Left renal pelvis (tissue), 4 donors: ENCODE measurements at regions not wholly inside any gene's neighbourhood (a gene's known extent, or its start where the extent isn't known, plus 50 kb on each side); places are given as distances from the start of the nearest gene placed in this dataset.

ENCODE experiments used
- DNase-seq, 4 donors: peaks; one replicate each; pipeline ENCODE4 v3.0.0-alpha.2; 2013; ENCODE audit warnings: low read depth in 4 of 4, low spot score in 3 of 4

DNA sequence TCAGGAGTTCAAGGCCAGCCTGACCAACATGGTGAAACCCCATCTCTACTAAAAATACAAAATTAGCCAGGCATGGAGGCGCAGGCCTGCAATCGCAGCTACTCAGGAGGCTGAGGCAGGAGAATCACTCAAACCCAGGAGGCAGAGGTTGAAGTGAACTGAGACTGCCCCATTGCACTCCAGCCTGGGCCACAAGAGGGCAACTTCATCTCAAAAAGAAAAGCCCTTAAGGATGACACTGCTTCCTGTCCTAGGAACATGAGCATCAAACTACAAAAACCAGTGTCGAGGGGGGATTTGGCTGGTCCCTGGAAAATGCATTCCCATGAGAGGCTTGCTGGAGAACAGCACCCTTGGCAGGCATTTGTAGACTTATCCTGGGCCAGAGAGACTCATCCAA is 449.5 kb upstream of the PSMD7 start:
- no peak for DNase-seq

DNA sequence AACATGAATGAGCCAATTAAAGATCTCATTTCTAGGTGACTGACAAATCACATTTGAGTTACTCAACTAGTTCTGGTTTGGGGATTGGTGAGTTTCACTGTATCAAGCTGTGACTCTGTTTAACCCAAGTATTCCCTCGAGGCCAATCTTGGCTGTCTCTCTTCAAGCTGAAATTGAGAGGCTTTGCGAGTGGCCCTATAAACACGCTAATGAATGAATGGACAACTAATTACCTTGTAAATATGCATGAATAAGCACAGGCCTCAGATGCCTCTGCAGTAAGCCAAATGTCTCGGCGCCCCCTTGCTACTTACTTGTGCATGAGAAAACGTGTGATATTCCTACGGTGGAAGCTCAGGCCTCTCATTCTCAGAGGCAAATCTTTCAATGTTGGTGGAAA is 450.3 kb upstream of the PSMD7 start:
- peak in 1 of 4 donors; percentile 1 for DNase-seq

DNA sequence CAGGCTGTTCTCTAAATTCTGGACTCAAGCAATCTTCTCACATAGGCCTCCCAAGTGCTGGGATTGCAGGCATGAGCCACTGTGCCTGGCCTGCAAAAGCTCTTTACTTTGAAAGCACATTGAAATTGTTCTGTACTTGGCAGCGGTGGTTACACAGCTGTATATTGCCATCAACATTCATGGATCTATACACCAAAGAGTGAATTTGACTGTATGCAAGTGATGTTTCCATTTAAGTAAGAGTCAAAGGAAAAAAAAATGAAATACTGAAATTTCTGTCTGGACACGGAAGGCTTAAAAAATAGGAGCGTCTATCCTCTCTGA is 450.6 kb upstream of the PSMD7 start:
- no peak for DNase-seq

DNA sequence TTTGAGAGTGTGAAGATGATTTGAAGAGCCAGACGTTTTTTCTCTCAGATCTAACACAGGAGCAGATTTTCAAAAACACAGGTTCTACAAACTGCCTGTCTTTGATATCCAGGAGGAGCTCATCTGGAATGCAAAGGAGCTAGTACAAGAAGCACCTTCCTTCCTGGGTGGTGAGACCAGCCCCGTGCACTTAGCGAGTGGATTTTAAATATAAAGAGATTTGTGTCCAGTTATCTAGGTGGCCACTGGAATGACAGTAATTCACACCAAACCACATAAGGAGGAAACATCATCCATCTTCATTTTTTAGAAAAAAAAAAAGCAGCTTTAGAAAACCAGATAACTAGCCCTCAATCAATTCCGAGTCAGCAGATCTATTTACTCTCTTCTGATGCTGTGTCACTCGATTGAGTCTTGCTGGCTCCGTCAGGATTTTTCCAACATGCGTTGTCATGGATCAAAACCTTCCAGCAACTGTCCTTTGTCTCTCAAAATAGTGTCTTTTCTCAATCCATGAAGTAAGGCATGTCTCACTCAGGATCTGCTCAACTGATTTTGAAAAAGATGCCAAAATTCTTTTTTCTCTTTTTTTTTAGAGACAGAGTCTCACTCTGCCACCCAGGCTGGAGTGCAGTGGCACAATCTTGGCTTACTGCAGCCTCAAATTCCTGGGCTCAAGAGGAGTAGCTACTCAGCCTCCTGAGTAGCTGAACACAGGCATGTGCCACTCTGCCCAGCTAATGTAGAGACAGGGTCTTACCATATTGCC is 451.2 kb upstream of the PSMD7 start:
- no peak for DNase-seq

DNA sequence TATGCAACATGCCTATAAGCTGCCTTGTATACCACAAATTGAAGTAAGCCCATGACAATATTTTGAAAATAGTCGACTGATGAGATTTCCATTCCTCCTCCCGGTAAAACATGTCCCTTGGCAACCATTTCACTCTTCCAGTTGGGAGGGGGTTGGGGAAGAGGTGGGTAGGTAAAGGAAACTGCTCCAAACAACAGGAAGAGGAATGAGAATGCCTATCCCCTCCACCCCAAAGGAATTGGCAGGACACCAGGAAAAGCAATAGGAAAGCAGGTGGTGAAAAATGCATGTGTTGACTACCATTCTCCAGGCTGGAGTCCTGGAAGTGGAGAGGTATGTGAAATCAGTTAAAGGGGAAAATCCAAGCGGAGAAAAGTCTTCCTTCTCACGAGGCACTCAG is 455.9 kb upstream of the PSMD7 start:
- DNase-seq = no peak

DNA sequence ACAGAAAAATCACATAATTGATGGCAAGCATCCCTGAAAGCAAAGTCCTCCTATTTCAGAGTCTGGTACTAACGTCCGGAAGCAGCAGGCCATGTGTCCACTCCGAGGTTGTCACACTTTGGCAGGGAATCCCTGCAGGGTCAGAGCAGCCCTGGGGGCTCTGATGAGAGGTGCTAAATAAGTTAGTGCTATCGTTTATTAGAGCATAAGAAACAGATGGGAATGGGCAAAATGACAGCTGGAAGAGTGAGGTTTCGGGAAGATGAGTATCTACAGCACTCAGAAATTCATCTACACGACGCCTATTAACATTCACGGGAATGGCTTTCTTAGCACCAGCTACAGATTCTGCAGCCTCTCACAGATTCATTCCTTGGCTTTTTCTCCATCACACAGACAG is 465.4 kb upstream of the PSMD7 start:
- DNase-seq = no peak

DNA sequence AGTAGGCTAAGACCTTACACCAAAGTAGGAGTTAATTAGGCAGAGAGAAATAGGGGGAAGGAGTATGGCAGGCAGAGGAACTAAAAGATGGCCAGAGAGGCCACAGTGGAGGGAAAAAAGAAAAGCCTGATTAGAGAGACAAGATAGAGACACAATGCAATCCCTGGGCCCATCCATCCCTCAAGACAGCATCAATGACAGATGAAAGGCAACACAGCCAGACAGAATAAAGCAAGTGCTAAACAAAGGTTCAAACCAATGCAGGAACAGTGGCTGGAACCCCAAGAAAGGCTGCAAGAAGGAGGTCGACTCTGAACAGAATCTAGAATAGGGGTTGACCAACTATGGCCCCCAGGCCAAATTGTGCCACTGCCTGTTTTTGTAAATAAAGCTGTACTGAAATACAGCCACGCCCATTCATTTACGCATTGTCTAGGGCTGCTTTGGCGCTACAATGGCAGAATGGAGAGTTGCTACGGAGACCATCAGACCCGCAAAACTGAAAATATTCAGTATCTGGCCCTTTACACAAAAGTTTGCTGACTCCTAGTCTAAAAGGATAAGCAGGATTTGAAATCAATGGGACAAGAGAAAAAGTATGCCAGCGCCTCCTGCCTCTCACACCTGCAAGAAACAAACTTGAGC is 473.3 kb upstream of the PSMD7 start:
- DNase-seq = no peak

DNA sequence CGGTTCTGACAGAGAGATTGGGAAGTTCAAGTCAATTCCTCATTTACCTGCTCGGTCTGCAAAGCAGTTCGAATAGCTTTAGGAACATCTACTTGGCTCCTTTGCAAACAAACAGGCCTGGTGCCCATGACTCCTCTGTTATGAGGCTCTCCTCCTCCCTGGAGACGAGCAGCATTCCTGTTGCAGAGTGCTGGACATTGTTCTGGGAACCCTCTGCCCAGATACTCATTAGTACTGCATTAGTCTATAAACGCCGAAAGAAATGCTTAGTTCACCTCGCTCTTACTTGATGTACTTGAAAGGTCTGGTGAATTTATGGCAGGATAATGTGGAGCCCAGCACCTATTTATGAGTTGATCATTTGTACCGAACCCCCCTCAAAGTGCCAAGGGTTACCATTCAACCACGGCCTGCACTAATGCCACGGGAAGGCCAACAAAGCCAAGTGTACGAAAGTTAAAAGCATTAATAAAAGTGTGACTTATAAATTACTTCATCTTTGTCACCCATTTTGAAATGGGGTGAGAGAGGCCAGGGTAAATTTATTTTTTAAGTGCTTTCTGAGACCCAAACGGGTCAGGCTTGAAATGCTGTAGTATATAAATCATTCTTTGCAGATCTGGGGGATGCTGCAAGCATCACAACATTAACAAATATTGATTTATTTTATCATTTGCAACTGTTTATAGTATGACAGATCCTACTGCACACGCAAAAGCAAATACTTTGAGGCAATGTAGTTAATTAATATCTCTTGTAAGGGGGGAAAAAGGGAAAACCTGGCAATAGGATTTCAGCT is 478.9 kb upstream of the PSMD7 start:
- DNase-seq = no peak

DNA sequence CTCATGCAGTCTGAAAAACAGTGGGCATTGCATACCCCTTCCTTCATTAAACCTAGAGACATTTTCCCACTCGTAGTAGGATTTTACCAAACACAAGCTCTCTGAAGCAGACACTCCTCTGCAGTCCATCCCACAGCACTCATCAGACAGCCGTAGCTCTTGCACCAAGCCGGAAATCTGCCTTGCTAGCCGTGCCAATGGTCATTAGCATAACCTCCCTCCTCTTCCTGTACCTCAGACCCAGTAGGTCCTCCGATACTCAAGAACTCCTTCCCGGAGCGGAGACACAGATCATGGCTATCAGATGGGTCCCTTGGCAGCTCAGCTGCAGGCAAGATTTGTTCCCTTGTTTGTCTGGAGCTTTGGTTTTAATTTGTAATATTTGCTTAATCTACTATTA is 483.1 kb upstream of the PSMD7 start:
- no peak for DNase-seq

DNA sequence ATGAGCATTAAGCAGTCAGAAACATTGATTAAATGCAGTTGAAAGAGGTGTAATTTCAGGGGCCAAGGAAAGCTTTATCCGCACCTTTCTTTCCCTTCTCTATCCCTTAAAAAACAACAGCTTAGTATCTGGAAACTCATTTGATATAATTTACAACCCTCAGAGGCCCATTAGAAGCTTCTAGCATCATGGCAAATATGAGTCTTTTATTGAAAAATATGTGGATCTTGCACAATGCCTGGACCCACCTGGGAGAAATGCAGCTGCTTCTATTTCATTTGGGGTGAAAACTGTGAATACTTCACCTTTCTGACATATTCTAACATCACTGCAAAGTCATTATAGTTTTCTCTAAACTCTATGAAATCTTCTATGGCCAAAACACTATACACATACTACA is 492.2 kb upstream of the PSMD7 start:
- no peak for DNase-seq

DNA sequence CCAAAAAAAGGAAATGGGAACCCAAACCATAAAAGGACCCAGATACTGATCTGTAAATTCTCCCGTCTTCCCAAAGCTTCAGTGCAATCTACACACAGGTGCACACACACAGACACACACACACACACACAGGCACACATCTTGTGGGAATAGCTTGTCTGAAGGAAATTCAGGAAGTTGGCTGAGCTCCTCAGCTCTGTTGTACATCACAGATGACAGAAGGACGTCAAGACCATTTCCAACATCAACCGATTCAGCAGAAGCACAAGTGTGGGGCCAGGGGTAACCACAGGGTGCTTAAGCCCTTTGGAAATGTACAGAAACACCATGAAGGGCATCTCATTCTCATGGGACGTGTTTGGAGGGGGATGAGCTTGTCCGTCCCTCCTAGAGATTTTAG is 498.1 kb upstream of the PSMD7 start:
- no peak for DNase-seq

DNA sequence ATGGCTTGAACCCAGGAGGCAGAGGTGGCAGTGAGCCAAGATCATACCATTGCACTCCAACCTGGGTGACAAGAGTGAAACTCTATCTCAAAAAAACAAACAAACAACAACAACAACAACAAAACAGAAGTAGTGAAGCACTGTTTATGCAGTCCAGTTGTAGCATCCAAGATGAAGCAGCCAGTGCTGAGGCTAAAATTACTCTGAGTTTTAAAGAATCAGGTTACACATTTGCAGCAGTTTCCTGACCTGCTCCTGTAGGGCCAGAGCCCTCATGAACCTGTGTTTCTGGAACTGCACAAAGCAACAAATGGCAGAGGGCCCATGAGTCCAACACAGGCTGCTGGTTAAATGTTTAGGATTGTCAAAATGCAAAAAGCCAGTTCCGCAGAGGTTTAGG is 499.5 kb upstream of the PSMD7 start:
- no peak for DNase-seq

DNA sequence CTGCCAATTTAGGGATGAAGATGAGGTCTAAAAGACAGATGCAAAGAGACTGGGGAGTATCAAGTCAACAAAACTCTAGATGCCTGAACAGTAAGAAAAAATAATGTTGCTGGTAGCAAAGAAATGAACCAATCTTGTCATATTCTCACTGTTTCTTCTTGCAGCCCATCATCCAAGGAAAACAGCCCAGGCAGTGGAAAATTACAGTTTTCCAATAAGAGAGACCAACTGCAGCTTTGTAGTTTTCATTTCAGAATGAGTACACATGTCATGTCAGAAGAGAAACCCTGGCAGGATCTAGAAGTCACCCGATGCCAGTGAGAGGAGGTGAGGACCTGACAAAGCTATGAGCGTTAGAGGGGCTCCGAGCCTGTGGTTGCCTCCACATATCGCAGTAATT is 500.4 kb upstream of the PSMD7 start:
- no peak for DNase-seq

DNA sequence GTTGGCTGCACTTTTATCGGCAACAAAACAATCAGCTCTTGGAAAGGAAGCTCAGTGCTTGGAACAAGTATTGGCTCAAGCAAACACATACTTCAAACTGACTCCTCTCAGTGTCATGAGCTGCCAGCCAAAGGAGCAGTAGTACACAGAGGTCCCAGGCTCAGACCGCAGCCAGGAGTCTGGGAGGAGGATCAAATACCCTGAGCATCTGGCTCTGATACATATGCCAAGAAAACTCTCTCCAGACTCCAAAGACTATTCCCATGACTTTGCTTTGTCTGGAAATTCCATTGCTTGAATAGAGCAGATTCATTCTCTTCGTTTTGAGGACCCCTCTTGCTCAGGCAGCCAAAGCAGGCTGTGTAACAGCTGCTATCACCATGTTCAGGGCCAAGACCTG is 501.6 kb upstream of the PSMD7 start:
- no peak for DNase-seq

DNA sequence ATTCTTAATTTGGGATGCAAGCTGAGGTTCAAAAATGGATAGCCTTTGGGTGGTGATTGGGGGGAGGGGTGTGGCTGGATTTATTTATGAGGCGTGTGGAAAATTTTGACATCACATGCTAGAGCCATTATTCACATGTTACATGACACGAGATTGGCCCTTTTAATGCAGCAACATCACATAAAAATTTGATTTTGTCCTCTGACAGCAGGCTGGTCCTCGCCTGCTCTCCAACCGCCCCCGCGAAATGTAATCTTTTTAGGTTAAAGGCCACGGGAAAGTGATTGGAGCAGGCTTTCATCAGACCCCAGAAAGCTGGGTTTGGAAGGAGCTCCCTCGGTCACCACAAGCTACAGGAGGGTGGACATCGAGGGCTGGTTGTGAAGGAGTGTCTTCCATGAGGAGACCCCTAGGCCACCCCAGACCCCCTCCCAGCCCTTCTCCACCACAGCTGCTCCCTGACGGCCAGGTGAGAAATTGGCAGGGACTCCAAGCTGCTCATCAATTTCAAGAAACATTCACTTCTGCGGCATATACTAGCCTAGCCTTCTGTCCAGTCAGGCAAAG is 502.7 kb upstream of the PSMD7 start:
- no peak for DNase-seq

DNA sequence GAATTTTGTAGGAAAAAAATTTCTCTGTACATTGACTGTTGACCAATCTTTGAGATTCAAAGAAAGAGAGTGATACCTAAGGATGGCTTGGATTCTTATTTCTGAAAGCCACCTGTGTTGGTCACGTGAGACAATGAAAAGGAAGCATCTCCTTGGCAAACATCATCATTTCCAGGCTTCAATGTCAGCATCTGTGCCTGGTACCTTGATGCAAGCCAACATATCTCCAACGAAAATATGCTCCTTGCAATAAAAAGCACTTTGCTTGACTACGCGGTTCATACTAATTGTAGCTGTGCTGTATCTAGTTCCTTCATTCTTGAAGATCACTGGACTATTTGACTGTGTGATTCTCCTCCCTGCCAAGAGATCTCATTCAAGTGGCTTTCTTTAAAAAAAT is 503.4 kb upstream of the PSMD7 start:
- no peak for DNase-seq

DNA sequence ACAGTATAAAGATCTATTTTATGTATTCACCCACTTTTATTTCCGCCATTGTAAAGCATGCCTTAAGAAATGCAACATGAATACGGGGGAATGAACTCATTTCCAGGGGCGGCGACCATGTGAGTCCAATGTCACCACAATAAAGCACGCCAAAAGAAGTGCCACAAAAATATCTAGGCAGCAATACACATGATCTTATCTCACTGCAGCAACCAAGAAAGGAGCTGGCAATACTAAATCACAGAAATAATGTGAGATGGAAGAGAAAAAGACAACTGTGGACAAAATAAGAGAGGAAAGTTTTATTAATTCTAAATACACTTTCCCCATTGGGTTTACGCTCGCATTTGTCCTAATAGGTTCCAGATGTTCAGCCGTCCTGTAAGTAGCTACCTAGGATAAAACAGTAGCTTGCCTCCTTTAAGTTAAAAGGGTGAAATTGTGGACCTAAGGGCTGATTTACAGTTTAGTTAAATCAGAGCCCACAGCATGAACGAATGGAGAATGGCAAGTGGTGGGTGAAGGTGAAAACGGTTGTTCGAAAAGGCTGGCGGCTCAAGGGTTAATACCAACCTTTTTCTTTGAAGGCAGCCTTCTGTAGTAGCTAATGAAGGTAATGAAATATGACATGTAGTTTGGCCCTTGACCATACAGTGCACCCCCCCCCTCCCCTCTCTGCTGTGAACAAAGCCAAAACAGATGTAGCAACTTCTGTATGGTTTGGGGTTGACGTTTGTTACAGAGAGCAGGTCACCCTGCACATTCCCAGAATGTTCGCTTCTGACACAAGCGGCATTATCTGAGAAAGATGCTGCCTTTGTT is 504.2 kb upstream of the PSMD7 start:
- DNase-seq = no peak

DNA sequence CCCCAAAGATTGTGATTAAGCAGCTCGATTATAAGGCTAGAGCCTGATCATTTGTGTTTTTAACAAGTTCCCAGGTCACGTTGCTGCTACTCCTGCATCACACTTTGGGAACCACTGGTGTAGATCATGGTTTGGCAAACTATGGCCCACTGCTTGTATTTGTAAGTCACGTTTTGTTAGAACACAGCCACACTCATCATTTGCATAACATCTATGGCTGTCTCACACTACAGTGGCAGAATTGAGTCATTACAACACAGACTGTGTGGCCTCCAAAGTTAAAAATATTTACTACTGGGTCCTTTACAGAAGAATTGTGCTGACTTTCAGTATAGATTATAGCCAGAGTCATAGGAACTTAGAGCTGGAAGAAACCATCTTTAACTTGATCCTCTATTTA is 515.3 kb upstream of the PSMD7 start:
- DNase-seq = no peak

DNA sequence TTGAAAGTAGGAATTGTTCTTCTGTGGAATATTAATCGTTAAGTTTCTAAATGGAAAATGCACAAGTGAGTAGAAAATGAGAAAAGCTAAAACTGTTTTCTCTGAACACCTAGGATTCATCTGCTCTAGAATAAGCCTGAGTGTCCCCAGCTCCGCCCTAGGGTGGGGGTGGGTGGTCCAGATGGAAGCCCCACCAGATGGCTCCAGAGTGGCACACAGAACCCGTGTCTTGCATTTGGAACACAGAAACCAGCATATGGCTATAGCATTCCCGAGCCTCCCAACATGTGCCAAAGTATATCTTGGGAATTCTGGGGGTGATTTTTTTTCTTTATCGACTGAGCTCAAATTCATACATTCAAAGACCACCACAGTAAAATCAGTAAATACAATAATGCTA is 517.7 kb upstream of the PSMD7 start:
- DNase-seq = no peak

DNA sequence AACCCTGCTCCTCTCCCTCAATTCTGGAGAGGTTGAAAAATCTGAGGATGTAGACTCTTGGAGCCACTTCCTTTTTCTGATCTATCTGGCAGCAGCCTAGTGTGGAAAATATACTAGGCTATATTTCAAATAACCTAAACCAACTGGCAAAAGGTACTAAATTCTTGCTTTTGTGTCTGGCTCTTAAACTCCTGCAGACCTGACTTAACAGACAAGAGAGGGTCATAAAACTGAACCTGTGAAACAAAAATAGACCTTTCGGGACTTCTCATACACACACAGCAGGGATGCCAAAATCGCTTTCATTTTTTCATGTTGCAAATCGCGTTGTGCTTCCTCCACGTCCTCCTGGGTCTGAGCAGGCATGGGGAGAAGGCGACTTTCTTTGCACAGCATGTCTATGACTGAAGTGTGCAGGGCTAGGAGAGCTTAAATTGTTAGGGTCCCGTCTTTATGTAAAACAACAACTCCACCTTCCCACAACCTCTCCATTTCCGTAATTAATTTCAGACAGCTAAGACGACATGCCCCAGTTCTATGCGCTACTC is 520.7 kb upstream of the PSMD7 start:
- DNase-seq = no peak
